Stimulated activated memory B cell treated with anti-CD40 and anti-IgM and Interleukin-4, amounts not matched to agents 10 μg/mL and 1 μg/mL and 100 μg/mL, for 72 hours (primary cell): ENCODE measurements at regions not wholly inside any gene's neighbourhood (a gene's known extent, or its start where the extent isn't known, plus 50 kb on each side); places are given as distances from the start of the nearest gene placed in this dataset.
"Not testable (repeated sequence)": the region's sequence is repeated elsewhere in the genome, so short reads cannot be mapped to it uniquely, and the experiment has no call there.

Source experiments
- ATAC-seq: fragments of 150-1000 bp; cut with Tn5 transposase; 2 replicates; pipeline ENCODE4 v1.10.0; 2021
- H3K27ac Mint-ChIP-seq: one replicate; pipeline ENCODE4 v1.8.0; 2022; ENCODE audit warnings: mild to moderate bottlenecking, mixed read lengths
- H3K27me3 Mint-ChIP-seq: one replicate; pipeline ENCODE4 v1.8.0; 2022; ENCODE audit warnings: mixed read lengths
- H3K36me3 Mint-ChIP-seq: one replicate; pipeline ENCODE4 v1.8.0; 2022; ENCODE audit warnings: mixed read lengths
- H3K4me1 Mint-ChIP-seq: one replicate; pipeline ENCODE4 v1.8.0; 2022; ENCODE audit warnings: mixed read lengths
- H3K4me3 Mint-ChIP-seq: one replicate; pipeline ENCODE4 v1.8.0; 2022; ENCODE audit warnings: mild to moderate bottlenecking, moderate library complexity, mixed read lengths
- H3K9me3 Mint-ChIP-seq: one replicate; pipeline ENCODE4 v1.8.0; 2022; ENCODE audit warnings: mixed read lengths

DNA sequence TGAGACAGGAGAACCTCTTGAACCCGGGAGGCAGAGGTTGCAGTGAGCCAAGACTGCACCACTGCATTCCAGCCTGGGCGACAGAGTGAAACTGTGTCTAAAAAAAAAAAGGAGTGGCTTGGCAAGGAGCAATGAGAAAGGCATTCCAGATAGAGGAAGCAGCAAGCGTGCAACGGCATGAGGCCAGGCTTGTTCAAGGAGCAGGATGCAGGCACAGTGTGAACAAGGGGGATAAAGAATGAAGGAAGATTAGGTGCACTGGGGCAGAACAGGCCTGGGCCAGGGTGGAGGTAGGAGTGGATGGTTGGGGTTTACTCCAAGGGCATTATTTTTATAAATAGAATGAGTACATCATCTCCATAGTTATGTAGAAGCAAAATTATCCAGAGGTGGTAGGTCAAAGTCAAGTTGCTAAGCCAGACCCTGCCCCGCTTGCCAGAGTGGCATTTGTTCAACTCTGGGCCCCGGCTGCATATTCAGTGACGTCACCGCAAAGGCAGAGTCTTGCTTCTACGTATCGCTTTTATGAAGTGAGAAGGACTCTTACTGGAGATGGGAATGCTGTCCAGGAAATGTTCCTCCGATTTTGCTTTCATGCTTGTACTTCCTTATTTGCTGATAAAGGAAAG, 100.2 kb downstream of the KATNIP start:
- no peaks in the 10 kb centered on the region for H3K4me1 Mint-ChIP-seq
- no peak for ATAC-seq
- H3K4me3 Mint-ChIP-seq, result no peak overlapping the region
- peaks cover 38% of the 10 kb centered on the region for H3K36me3 Mint-ChIP-seq
- H3K27ac Mint-ChIP-seq, result no peak overlapping the region
- H3K9me3 Mint-ChIP-seq, result no peaks in the 10 kb centered on the region
- H3K27me3 Mint-ChIP-seq, result no peaks in the 10 kb centered on the region

- ATAC-seq, result no peak
- no peaks in the 10 kb centered on the region for H3K9me3 Mint-ChIP-seq
- no peaks in the 10 kb centered on the region for H3K27me3 Mint-ChIP-seq
- peaks cover 45% of the 10 kb centered on the region for H3K36me3 Mint-ChIP-seq
- no peak overlapping the region for H3K4me3 Mint-ChIP-seq
- H3K27ac Mint-ChIP-seq, result no peak overlapping the region
- H3K4me1 Mint-ChIP-seq, result no peaks in the 10 kb centered on the region
These were observed 101.4 kb downstream of the KATNIP start for GRCh38 chr16:27651301-27651700.

GRCh38 chr16:27657811-27658210, 107.9 kb downstream of the KATNIP start:
- ATAC-seq, result no peak
- Mint-ChIP-seq H3K27ac (no peak overlapping the region), H3K4me1 (no peaks in the 10 kb centered on the region)

DNA sequence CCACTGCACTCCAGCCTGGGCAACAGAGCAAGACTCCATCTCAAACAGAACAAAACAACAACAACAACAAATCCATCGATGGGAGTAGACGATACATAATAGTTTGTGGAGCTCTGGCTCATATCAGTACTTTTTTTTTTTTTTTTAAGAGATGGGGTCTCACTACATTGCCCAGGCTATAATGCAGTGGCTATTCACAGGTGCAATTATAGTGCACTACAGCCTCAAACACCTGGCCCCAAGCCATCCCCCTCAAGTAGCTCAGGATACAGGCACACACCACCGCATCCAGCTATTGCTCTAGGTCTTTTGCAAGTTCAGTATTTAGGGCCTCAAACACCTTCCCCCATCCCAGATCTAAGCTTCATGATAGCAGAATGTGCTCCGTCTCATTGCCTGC, 110.6 kb downstream of the KATNIP start:
- Mint-ChIP-seq H3K4me3 (no peak overlapping the region), H3K9me3 (peaks cover 3% of the 10 kb centered on the region), H3K36me3 (peaks cover 40% of the 10 kb centered on the region), H3K4me1 (no peaks in the 10 kb centered on the region), H3K27ac (no peak overlapping the region), H3K27me3 (no peaks in the 10 kb centered on the region)
- no peak for ATAC-seq

More at GRCh38 chr16:27657811-27658210, 107.9 kb downstream of the KATNIP start:
- H3K9me3 Mint-ChIP-seq, result peaks cover 3% of the 10 kb centered on the region
- no peaks in the 10 kb centered on the region for H3K27me3 Mint-ChIP-seq
- peaks cover 39% of the 10 kb centered on the region for H3K36me3 Mint-ChIP-seq
- H3K4me3 Mint-ChIP-seq, result no peak overlapping the region

DNA sequence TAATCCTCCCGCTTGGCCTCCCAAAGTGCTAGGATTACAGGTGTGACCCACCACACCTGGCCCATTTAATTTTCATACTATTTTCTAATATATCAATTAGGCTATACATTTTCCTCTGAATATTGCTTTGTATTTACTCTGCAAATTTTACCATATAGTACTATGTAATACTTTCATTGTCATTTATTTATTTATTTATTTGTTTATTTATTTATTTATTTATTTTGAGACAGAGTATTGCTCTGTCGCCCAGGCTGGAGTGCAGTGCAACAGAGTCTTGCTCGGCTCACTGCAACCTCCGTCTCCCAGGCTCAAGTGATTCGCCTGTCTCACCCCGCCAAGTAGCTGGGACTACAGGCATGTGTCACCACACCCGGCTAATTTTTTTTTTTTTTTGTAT, 113.3 kb downstream of the KATNIP start:
- ATAC-seq, H3K4me3 Mint-ChIP-seq, H3K27ac Mint-ChIP-seq, H3K27me3 Mint-ChIP-seq, H3K4me1 Mint-ChIP-seq, H3K9me3 Mint-ChIP-seq: not testable (repeated sequence)
- peaks cover 38% of the 10 kb centered on the region for H3K36me3 Mint-ChIP-seq

DNA sequence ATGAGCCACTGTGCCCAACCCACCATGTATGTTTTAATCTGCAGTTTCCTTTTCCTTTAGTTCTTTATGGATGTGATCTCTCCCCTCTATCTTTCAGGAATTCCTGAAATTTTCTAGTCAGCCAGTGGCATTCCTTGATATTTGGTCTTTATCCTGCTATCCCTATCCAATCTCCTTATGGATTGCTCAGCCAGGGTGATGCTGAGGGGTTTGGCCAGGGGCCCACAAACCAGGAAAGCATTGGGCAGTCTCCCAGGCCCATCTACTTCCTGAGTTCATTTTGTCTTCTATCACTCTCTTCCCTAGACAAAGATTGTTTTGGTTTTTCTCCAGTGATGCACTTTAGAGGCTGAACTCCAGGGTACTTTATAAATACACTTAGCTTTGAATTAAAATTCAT, 115.9 kb downstream of the KATNIP start:
- Mint-ChIP-seq H3K4me3 (no peak overlapping the region), H3K27me3 (no peaks in the 10 kb centered on the region), H3K4me1 (no peaks in the 10 kb centered on the region), H3K36me3 (peaks cover 47% of the 10 kb centered on the region), H3K27ac (no peak overlapping the region), H3K9me3 (no peaks in the 10 kb centered on the region)
- no peak for ATAC-seq

DNA sequence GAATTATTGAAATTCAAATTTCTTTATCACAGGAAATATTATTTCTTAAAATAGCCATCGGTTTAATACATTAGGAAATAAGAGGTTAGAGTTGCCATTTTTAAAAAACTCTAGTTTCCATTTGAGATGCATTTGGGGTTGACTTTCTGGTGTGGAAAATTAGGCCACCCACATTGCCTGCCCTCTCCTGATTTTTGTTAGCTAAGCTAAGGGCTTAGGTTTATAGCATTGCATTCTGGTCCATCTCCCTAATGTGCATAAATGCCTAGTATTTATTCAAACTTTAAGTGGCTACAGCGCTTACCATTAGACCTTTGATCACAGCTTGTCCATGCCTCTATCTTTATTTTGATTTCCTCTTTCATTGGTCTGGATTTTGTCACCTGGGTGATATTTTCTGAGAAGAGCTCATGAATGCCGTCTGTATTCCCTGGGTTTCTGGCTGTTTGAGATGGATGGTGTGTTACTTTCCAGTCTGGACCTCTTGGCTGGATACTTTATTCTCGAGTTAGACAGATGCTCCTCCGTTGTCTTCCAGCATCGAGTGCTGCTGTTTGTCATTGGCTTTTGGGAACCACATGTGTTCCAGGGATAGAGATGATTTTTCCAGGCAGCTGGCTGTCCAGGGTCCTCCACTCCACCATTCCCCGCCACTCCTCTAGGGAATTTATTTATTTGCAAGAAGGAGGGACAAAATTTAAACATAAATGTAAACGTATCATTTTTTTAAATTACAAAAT, 120.3 kb downstream of the KATNIP start:
- no peak for ATAC-seq
- H3K36me3 Mint-ChIP-seq, result peaks cover 53% of the 10 kb centered on the region

GRCh38 chr16:27671410-27671809, 121.5 kb downstream of the KATNIP start:
- Mint-ChIP-seq H3K4me1 (no peaks in the 10 kb centered on the region), H3K36me3 (peaks cover 48% of the 10 kb centered on the region), H3K27ac (no peak overlapping the region), H3K4me3 (no peak overlapping the region), H3K27me3 (no peaks in the 10 kb centered on the region), H3K9me3 (peaks cover 7% of the 10 kb centered on the region)
- no peak for ATAC-seq

More for the DNA sequence above, 120.3 kb downstream of the KATNIP start:
- no peak overlapping the region for H3K4me3 Mint-ChIP-seq
- peaks cover 7% of the 10 kb centered on the region for H3K9me3 Mint-ChIP-seq
- no peak overlapping the region for H3K27ac Mint-ChIP-seq
- H3K27me3 Mint-ChIP-seq, result no peaks in the 10 kb centered on the region
- no peaks in the 10 kb centered on the region for H3K4me1 Mint-ChIP-seq

GRCh38 chr16:27676839-27677238, 126.9 kb downstream of the KATNIP start:
- Mint-ChIP-seq H3K4me3 (no peak overlapping the region), H3K27ac (no peak overlapping the region), H3K4me1 (no peaks in the 10 kb centered on the region), H3K9me3 (peaks cover 7% of the 10 kb centered on the region), H3K27me3 (no peaks in the 10 kb centered on the region), H3K36me3 (peaks cover 58% of the 10 kb centered on the region)
- no peak for ATAC-seq

DNA sequence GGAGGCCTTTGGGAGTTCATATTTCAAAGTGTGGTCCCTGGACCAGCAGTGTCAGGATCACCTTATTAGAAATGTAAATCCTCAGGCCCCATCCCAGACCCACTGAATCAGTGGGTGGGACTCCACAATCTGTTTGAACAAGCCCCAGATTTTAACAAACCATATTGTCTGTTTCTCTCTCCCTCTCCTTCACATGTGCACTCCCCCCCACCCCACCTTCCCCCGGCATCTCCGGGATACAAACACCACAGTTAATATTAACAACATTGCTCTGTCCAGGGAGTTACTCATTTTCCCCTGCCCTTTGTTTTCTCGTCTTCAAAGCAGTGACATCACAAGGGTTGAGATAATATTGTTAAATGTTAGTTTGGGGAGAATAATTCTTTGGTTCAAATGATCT, 127.3 kb downstream of the KATNIP start:
- Mint-ChIP-seq H3K4me1 (no peaks in the 10 kb centered on the region), H3K27ac (no peak overlapping the region), H3K36me3 (peaks cover 57% of the 10 kb centered on the region), H3K27me3 (no peaks in the 10 kb centered on the region), H3K9me3 (peaks cover 7% of the 10 kb centered on the region), H3K4me3 (no peak overlapping the region)
- ATAC-seq, result no peak

DNA sequence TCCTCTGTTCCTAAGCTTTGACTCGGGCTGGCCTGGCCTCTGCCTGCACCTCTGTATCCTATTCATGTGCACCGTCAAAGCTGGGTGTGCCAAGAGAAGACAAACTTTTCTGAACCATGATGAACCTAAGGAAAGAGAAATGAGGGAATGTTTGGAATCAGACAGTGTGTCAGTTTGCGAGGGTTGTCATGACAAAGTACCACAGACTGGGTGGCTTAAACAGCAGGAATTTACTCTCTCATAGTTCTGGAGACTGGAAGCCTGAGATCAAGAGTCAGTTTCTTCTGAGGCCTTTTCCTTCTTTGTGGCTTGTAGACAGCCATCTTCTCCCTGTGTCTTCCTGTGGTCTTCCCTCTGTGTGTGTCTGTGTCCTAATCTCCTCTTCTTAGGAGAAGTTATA, 129.0 kb downstream of the KATNIP start:
- H3K4me1 Mint-ChIP-seq, result no peaks in the 10 kb centered on the region
- no peak overlapping the region for H3K27ac Mint-ChIP-seq
- H3K9me3 Mint-ChIP-seq, result peaks cover 7% of the 10 kb centered on the region
- peaks cover 68% of the 10 kb centered on the region for H3K36me3 Mint-ChIP-seq
- ATAC-seq, result no peak
- no peaks in the 10 kb centered on the region for H3K27me3 Mint-ChIP-seq
- no peak overlapping the region for H3K4me3 Mint-ChIP-seq

GRCh38 chr16:27679899-27680298, 130.0 kb downstream of the KATNIP start:
- no peak overlapping the region for H3K4me3 Mint-ChIP-seq
- ATAC-seq, result no peak
- H3K27me3 Mint-ChIP-seq, result no peaks in the 10 kb centered on the region
- H3K9me3 Mint-ChIP-seq, result peaks cover 1% of the 10 kb centered on the region
- no peaks in the 10 kb centered on the region for H3K4me1 Mint-ChIP-seq
- H3K36me3 Mint-ChIP-seq, result peaks cover 62% of the 10 kb centered on the region
- H3K27ac Mint-ChIP-seq, result no peak overlapping the region

DNA sequence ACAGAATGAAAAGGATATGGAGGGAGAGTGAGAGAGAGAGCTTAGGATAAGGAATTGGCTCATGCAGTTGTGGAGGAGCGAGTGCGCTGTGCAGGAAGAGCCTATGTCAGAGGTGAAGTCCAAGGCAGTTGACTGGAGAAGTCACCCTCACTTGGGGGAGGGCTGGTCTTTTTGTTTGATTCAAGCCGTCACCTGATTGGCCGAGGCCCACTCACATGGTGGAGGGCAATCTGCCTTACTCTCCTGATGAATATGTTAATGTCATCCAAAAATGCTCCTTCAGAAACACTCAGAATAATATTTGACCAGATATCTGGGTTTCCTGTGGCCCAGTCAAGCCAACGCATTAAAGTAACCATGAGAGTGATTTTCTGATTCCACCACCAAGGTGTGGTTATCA, 131.7 kb downstream of the KATNIP start:
- ATAC-seq, result no peak
- Mint-ChIP-seq H3K27ac (no peak overlapping the region), H3K9me3 (no peaks in the 10 kb centered on the region), H3K27me3 (no peaks in the 10 kb centered on the region), H3K4me1 (no peaks in the 10 kb centered on the region), H3K4me3 (no peak overlapping the region), H3K36me3 (peaks cover 59% of the 10 kb centered on the region)

DNA sequence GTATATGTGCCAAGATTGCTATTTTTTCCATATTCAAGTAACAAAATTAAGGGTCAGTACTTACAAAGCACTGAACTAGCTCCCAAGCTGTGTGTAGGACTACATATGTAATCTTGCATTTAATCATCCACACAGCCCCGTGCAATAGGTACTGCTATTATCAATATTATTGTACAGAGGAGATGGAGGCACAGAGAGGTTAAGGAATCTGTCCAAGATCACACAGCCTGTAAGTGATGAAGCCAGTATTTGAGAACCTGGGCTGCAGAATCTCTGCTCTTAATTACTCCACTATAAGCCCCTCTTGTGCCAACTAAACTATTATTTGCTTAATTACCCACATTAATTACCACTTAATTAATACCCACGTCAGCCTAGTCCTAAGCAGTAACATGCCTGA, 134.1 kb downstream of the KATNIP start:
- Mint-ChIP-seq H3K27me3 (no peaks in the 10 kb centered on the region), H3K4me1 (no peaks in the 10 kb centered on the region), H3K9me3 (no peaks in the 10 kb centered on the region), H3K4me3 (no peak overlapping the region), H3K27ac (no peak overlapping the region), H3K36me3 (peaks cover 54% of the 10 kb centered on the region)
- ATAC-seq, result no peak

DNA sequence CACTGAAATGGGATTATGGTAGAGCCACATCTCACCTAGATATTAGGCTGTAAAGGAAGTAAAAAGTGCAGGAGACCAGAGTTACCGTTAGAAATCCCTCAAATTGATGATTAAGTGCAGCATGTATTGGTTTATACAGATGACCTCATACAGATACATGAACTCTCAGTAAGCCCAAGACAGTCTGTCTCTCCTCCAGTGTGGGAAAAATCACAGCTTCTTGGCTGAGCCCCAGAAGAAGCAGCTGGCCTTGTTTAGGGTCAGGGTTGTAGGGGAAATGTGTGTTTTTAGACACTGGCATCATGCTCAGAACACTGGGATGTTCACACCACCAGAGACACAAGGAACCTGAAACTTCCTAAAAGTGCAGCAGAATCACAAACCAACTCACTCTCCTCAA, 135.9 kb downstream of the KATNIP start:
- Mint-ChIP-seq H3K9me3 (no peaks in the 10 kb centered on the region), H3K4me1 (no peaks in the 10 kb centered on the region), H3K36me3 (peaks cover 43% of the 10 kb centered on the region), H3K27ac (no peak overlapping the region), H3K4me3 (no peak overlapping the region), H3K27me3 (no peaks in the 10 kb centered on the region)
- no peak for ATAC-seq

- no peaks in the 10 kb centered on the region for H3K9me3 Mint-ChIP-seq
- H3K36me3 Mint-ChIP-seq, result peaks cover 36% of the 10 kb centered on the region
- no peak overlapping the region for H3K4me3 Mint-ChIP-seq
- no peaks in the 10 kb centered on the region for H3K27me3 Mint-ChIP-seq
- H3K27ac Mint-ChIP-seq, result no peak overlapping the region
- H3K4me1 Mint-ChIP-seq, result no peaks in the 10 kb centered on the region
- no peak for ATAC-seq
These were observed 137.0 kb downstream of the KATNIP start for GRCh38 chr16:27686926-27687325.
